ENCODE measurements at regions not wholly inside any gene's neighbourhood (a gene's known extent, or its start where the extent isn't known, plus 50 kb on each side); places are given as distances from the start of the nearest gene placed in this dataset.

- Histone ChIP-seq H3K36me3 (no peaks in the 10 kb centered on the region), H3K9me3 (no peaks in the 10 kb centered on the region), H3K4me1 (ENCODE audit: control insufficient read depth in 1 of 2, insufficient read depth in 1 of 2, low read depth in 1 of 2, low read length in 1 of 2) (no peaks in the 10 kb centered on the region), H3K4me3 (ENCODE audit: low read depth in 1 of 2, low read length in 1 of 2) (no peak overlapping the region), H3K27me3 (peaks cover 37% of the 10 kb centered on the region), H3K27ac (no peak overlapping the region)
- TF ChIP-seq CTCF (IDR thresholded peaks at IDR 0.05): no peak
These were observed 124.7 kb upstream of the NIPBL start for GRCh38 chr5:36751886-36752285.

GRCh38 chr5:36755342-36755741, 121.2 kb upstream of the NIPBL start:
- Histone ChIP-seq H3K9me3 (no peaks in the 10 kb centered on the region), H3K4me3 (ENCODE audit: low read depth in 1 of 2, low read length in 1 of 2) (no peak overlapping the region), H3K27me3 (peaks cover 13% of the 10 kb centered on the region), H3K36me3 (no peaks in the 10 kb centered on the region), H3K4me1 (ENCODE audit: control insufficient read depth in 1 of 2, insufficient read depth in 1 of 2, low read depth in 1 of 2, low read length in 1 of 2) (no peaks in the 10 kb centered on the region), H3K27ac (no peak overlapping the region)
- TF ChIP-seq CTCF (IDR thresholded peaks at IDR 0.05): no peak

GRCh38 chr5:36755920-36756488, 120.6 kb upstream of the NIPBL start:
- Histone ChIP-seq H3K27me3 (peaks cover 10% of the 10 kb centered on the region), H3K36me3 (no peaks in the 10 kb centered on the region), H3K27ac (no peak overlapping the region), H3K4me3 (ENCODE audit: low read depth in 1 of 2, low read length in 1 of 2) (no peak overlapping the region), H3K9me3 (no peaks in the 10 kb centered on the region), H3K4me1 (ENCODE audit: control insufficient read depth in 1 of 2, insufficient read depth in 1 of 2, low read depth in 1 of 2, low read length in 1 of 2) (no peaks in the 10 kb centered on the region)
- TF ChIP-seq CTCF (IDR thresholded peaks at IDR 0.05): no peak

- Histone ChIP-seq H3K4me1 (ENCODE audit: control insufficient read depth in 1 of 2, insufficient read depth in 1 of 2, low read depth in 1 of 2, low read length in 1 of 2) (no peaks in the 10 kb centered on the region), H3K9me3 (no peaks in the 10 kb centered on the region), H3K27ac (no peak overlapping the region), H3K4me3 (ENCODE audit: low read depth in 1 of 2, low read length in 1 of 2) (no peak overlapping the region), H3K36me3 (no peaks in the 10 kb centered on the region), H3K27me3 (peaks cover 5% of the 10 kb centered on the region)
- no peak for TF ChIP-seq CTCF (IDR thresholded peaks at IDR 0.05)
These were observed 119.7 kb upstream of the NIPBL start for GRCh38 chr5:36756848-36757247.

- H3K4me3 ChIP-seq (ENCODE audit: low read depth in 1 of 2, low read length in 1 of 2): no peak overlapping the region
- H3K9me3 ChIP-seq: no peaks in the 10 kb centered on the region
- no peak for TF ChIP-seq CTCF (IDR thresholded peaks at IDR 0.05)
- no peak overlapping the region for H3K27ac ChIP-seq
- no peaks in the 10 kb centered on the region for H3K36me3 ChIP-seq
- H3K4me1 ChIP-seq (ENCODE audit: control insufficient read depth in 1 of 2, insufficient read depth in 1 of 2, low read depth in 1 of 2, low read length in 1 of 2): no peaks in the 10 kb centered on the region
- H3K27me3 ChIP-seq: peaks cover 4% of the 10 kb centered on the region
These were observed 117.5 kb upstream of the NIPBL start for GRCh38 chr5:36759117-36759516.

GRCh38 chr5:36763454-36763853, 113.1 kb upstream of the NIPBL start:
- no peaks in the 10 kb centered on the region for H3K9me3 ChIP-seq
- no peaks in the 10 kb centered on the region for H3K36me3 ChIP-seq
- H3K4me3 ChIP-seq (ENCODE audit: low read depth in 1 of 2, low read length in 1 of 2): no peak overlapping the region
- H3K27me3 ChIP-seq: peaks cover 5% of the 10 kb centered on the region
- no peak for TF ChIP-seq CTCF (IDR thresholded peaks at IDR 0.05)
- no peak overlapping the region for H3K27ac ChIP-seq
- H3K4me1 ChIP-seq (ENCODE audit: control insufficient read depth in 1 of 2, insufficient read depth in 1 of 2, low read depth in 1 of 2, low read length in 1 of 2): no peaks in the 10 kb centered on the region
